HTR-8/SVneo (cell line): ENCODE measurements at regions not wholly inside any gene's neighbourhood (a gene's known extent, or its start where the extent isn't known, plus 50 kb on each side); places are given as distances from the start of the nearest gene placed in this dataset.
A peak's percentile ranks its signal among the peaks of the same experiment; 100 is the strongest.
"Not testable (repeated sequence)": the region's sequence is repeated elsewhere in the genome, so short reads cannot be mapped to it uniquely, and the experiment has no call there.

ENCODE experiments used
- DNase-seq: peaks from one replicate; pipeline ENCODE4 v3.0.0; 2011; ENCODE audit warnings: low spot score, mixed read lengths; ENCODE audit not compliant: insufficient read length
- FAIRE-seq: peaks from 2 replicates; lab custom pipeline; 2011; peaks lifted over from hg19 to GRCh38; lab: Jason Lieb, UNC

DNA sequence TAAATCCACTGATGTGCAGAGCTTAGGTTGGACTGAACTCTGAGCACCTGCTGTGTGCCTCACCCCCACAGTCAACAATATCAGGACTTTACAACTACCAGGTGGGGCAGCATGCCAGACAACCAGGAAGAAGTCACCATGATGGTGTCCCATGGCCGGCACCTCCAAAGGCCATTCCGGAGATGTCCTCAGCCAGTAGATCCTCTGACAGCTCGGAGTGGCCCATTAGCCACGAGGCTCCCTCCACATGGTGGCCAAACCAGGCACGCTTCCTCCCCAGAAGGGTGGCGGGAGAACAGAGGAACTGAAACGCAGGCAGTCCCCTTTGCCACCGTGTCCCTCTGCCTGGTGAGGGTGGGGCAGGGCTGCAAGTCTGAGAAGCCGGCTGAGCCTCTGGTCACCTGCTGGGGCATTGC is 390.0 kb downstream of the TNS3 start:
- FAIRE-seq, result no peak
- no peak for DNase-seq

DNA sequence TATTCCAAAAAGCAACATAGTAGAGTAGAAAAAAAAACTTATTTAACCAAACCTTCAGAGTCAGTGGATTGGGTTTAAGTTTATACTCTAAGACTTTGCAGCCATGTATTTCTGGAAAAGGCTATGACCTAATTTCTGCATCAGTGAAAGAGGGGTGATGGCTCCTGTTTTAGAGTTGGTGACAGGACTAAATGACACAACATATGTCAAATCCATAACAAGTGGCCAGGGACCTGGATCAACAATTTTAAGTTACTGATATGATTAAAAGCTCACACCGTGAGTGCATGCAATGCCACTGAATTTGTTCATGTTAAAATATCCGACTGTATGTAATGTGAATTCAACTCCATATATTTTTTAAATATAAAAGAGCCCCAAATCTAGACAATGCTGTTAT is 390.6 kb downstream of the TNS3 start:
- FAIRE-seq (no peak), DNase-seq (no peak)

DNA sequence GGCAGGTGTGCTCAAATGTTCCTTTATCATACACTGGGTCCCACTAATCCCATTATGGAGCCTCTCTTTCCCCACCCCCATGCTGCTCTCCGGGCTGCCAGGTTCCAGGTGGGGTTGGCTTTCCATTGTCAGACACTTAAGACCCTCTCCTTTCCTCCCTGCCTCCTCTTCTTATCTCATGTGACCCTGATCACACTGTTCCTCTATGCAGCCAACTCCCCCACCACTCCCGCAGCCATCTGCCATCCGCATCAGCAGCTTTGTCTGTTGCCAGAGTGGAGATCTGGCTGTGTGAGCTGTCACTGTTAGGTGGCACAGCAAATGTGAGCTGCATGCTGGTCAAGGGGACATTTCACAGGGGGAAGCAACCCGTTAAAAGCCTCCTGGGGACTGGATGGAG is 391.4 kb downstream of the TNS3 start:
- no peak for FAIRE-seq
- no peak for DNase-seq

DNA sequence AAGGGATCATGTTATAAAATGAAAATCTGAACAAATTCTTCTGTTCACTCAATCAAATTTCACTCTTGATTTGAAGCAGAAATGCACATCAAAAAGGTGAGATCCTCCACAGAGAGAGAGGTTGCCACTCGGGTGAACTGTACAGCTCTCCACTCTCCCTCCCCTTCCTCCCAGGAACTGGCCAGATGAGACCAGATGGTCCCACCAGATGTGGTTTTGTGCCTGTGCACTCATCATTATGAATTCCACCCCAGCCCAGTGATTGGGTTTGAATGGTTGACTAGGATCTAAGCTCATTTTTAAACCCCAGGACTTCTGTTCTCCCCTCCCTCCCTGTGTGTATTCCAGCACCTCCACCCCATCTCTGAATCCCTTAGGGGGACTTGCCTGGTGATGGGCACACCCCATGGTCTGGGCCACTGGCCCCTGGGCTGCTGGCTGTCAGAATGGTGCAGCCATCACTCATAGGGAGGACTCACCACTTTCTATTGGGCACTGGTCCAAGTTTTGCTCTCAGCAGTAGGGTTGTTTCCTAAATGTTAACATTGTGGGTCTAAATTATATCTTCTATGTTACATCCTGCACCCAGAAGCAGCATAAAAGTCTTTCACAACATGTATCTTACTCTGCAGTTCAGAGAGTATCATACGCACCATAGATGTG is 393.1 kb downstream of the TNS3 start:
- FAIRE-seq (no peak), DNase-seq (no peak)

DNA sequence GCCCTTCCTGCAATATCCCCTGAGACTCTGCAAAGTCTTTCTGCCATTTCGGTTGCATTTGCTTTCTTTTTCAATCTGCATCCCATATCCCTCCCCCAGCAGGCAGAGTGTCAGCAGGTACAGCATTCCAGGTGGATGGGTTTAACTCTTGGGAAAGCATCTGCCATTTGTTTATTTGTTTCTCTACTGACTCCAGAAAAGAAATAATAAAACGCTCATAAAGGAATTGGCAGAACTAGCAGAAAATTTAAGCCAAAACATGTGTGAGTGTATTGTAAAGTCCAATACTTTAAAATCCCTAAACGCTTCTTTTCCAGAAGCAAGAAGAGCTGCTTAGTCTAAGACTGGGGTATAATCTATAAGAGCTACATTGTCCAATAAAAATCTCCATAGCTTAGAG is 393.8 kb downstream of the TNS3 start:
- FAIRE-seq (no peak), DNase-seq (no peak)

DNA sequence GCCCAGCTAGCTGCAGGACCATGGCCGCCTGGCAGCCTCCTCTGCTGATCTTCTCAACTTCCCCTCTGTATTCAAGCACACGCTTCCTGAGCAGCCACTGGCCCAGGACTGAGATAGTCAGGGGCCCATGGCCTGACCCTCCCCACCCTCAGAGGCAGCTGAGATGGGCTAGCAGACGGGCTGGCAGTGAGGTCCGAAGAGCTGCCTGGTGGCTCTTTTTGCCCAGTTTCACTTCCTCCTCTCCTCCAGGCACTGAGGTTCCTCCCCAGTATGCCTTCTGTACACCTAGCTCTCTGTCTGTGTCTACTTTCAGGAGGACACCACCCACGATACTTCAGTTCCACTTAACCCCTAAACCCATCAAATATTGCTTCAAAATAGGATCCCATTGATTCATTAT is 395.6 kb downstream of the TNS3 start:
- DNase-seq (no peak), FAIRE-seq (no peak)

DNA sequence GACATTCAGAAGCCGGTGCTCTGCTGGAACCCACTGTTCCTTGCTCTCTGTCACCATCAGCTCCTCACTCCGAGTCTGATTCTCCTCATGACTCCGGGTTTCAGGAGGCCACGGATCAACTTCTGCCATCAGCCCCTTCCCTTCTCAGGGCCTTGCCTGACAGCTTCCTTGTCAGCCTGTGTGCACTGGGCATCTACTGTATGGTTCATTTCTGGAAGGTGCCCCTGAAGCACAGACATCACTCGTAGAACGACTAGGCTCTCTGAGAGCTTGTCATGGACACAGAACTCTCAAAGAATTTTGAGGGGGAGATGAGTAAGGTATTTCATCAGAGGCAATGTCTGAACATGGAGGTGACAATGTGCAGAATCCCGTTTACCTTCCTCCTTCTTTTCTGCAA is 396.1 kb downstream of the TNS3 start:
- DNase-seq (no peak), FAIRE-seq (no peak)

DNA sequence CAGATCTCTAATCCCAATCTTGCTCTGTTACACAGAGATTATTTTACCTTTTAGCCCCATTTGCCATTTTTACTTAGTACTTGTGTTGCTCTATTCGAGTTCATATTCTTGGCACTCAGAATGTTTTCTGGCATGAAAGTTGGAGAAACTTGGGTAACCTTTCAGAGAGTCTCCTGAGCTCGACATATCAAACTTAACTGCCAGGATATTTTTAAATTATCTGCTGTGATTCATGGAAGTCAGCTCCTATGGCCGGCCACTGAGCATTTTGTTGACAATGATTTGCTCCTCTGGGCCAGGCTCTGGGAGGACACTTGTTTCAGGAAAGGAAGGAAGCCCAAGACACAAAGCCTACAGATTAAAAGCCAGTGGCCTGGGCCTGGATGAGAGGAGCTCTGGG is 396.7 kb downstream of the TNS3 start:
- no peak for FAIRE-seq
- DNase-seq, result no peak

DNA sequence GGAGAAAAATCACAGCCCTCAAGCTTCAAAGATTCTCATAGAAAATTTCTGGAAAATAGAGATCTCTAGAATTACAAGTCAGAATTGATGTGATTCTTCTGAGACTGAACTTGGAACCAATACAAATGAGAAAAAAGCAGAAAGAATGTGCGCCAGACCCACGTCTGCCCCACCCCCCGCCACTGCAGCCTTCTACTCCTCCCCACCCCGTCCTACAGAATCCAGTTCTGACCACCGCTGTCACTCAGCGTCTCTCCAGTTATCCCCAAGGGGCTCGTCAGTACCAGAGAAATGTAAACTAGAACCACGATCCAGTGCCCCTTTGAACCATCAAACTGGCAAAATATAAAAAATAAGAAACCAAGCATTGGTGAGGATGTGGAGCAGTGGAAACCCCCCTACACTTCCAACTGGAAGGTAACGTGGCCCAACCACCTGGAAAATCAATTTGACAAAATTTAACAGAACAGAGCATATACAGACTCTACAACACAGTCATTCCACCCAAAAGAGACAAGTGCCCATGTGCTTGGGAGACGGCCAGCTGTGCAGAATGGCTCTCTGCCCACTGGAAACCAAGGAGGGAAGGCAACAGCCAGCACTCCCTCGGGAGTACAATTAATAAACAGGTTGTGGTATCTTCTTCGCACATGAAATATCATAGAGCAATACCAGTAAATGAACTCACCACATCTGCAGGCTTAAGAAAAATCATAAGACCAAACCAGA is 397.9 kb downstream of the TNS3 start:
- FAIRE-seq, result no peak
- no peak for DNase-seq

DNA sequence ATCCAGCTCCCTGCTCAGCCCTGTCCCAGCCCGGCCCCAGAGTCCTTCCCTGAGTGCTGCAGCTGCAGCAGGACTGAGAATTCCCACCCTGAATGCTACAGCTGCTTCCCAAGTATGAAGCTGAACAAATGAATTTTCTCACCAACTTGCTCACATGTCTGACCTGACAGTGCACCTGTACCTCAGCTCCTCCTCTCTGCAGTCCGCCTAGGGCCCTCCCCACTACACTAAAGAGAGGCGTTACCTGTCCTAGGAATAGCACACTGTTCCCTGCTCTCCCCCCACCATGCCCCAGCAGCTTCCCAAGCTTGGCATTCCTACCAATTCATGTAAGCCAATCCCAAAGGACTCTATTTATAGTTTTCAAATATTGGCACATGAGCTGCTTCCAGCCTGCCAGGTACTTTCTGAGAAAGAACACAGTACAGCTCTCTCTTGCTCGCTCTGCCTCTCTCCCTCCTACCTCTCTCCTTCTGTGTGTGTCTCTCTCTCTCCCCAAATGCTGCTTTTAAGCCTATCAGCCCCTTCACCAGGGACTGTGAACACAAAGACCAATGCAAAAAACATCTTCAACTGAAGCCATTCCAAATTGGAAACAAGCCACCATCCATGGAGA is 400.1 kb downstream of the TNS3 start:
- no peak for DNase-seq
- FAIRE-seq, result no peak

DNA sequence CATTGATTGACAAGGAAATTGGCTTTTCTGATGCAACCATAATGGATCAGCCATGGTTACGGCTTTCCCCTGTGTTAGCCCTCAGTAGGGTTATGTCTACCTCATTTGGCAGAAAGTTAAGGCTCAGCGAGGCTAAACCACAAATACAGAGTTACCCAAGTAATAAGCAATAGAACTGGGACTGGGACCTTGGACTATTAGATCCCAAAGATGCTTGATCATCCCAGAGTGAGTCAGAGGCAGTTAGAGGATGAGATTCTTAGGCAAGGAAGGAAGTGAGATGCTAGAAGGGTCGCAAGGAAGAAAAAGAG is 401.4 kb downstream of the TNS3 start:
- FAIRE-seq (no peak), DNase-seq (no peak)

DNA sequence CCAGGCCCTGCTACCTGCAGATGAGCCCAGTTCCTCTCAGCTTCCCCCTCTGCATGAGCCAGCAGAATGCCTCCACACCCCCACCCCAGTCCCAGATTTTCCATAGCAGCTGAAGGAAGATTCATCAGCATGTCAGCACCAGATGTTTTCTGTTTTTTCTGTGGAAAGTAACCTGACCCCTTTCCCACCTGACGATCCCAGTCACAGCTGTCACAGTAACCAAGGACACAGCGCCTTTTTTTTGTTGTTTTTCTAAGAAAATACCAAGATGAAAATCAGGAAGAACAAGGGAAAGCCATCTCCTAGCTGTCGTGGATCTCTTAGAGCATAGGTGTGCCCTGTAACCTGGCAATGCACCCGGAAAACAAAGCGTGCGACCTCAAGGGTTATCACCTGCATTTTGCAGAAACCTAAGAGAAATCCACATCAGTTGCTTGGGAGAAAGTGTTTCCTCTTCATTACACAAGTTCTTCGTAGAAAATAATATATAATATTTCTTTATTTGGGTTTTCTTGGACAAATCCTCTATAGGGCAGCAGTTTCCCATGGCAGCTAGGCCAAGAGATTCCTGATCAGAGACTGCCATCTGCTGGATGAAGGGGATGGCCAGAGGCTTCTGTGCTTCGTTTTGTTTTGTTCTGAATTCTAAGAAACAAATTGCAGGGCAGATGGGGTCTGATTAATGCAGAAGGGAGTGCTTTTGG is 401.9 kb downstream of the TNS3 start:
- no peak for FAIRE-seq
- peak; percentile 69 for DNase-seq

DNA sequence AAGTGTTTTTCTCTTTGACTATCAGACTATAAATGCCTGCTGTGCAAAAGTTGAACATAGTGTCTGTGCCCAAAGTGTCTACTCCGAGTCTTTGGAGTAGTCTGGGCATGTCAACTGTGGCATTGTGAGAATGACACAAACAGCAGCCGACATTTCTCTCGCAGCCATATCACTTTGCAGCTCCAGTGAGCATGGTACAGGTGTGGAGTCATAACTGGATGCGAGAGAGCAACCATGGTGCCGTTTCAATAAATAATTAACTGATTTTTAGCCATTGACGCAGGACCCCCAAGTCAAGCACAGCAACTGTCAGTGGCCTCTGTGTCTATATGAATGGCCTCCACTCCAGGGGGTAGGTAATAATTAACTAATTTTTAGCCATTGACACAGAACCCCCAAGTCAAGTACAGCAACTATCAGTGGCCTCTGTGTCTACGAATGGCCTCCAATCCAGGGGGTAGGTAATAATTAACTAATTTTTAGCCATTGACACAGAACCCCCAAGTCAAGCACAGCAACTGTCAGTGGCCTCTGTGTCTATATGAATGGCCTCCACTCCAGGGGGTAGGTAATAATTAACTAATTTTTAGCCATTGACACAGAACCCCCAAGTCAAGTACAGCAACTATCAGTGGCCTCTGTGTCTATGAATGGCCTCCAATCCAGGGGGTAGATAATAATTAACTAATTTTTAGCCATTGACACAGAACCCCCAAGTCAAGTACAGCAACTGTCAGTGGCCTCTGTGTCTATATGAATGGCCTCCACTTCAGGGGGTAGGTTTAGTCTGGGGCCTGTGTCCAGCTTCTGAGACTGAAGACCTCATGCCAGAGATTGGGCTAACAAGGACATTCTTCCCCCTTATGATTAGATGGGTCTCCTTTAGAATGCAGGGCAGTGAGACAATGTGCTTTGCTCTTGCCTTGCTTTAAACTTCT is 409.0 kb downstream of the TNS3 start:
- DNase-seq, FAIRE-seq: not testable (repeated sequence)

DNA sequence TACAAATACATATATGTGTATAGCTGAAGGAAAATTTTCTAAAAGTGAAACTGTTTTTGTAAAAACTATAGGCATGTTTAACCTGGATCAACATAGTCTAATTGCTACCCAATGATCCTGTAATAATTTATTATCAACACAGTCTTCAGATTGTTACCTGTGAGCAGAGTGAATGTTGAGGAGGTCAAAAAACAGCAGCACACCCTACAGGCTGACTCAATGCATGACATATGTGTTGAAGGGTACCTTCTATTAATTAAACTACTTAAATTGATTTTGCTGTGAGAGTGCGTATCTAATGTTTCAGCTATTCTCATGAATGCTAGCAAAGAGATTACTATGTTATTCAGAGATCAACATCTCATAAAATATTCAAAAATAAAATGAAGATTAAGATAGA is 411.4 kb downstream of the TNS3 start:
- DNase-seq (no peak), FAIRE-seq (no peak)

DNA sequence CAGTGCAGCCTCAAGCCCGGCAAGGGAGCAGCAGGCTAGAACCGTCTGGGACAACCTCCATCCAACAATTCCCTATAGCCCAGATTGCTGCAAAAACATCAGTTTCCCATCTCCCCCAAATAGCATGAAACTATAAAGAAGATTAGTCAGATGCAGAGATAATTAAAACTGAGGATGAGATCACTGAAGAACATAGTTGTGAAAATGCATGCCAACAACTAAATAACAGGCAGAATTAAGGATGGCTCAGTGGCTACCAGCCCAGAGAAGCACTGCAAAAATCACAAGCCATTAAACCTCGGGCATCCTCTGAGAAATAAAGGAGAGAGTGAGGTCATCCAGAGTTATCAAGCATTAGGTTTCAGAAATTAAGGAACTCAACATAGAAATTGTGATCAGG is 427.1 kb downstream of the TNS3 start:
- DNase-seq (no peak), FAIRE-seq (no peak)

DNA sequence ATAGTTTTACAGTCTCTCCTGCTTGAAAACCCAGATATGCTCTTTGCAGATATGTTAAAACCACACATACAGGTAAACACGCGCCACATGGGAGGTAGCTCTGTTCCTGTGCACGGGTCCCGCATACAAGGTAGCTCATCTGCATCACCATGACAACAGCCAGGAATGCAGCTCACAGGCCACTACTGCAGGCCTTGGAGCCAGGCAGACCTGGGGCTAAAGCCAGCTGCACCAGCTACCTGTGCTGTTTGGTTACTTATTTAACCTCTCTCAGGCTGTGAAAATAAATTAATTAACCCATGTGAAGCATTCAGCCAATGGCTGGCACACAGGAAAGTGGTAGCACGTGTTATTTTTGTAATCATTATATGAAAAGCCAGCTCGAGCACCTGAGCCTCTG is 428.3 kb downstream of the TNS3 start:
- DNase-seq (no peak), FAIRE-seq (peak; percentile 40)

DNA sequence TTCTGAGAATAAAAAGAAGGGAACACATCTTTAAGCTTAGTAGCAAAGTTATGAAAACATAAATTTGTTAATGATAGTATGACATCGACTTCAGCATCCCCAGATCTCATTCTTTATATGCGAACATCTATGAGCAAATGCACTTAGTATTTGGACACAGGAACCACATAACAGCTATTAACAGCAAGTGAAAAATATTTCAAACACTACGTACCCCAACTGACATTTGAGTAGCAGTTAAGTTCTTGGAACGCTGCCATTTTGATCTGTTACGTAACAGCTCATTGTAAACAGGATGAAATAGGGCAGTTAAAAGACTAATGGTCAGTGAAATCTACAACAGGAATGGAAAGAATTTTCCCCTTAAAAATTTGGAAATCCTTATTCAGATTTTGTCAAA is 428.9 kb downstream of the TNS3 start:
- peak; percentile 77 for FAIRE-seq
- peak; percentile 78 for DNase-seq

DNA sequence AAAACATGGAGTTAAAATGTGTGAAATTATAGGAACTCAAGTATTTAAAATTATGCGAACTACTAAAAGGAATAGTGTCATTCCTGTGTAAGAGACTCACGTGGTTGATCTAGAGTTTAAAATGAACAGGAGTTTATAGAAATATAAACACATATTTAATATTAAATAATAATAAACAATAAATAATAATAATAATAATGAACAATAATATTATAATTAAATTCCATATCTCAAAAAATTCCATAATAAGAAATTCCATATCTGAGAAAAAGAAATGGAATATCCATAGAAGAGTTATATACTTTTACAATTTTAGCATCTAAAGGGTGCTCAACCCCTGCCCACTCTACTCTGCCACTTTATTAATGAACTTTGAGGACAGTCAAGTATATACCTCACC is 429.6 kb downstream of the TNS3 start:
- FAIRE-seq, result no peak
- DNase-seq, result no peak

DNA sequence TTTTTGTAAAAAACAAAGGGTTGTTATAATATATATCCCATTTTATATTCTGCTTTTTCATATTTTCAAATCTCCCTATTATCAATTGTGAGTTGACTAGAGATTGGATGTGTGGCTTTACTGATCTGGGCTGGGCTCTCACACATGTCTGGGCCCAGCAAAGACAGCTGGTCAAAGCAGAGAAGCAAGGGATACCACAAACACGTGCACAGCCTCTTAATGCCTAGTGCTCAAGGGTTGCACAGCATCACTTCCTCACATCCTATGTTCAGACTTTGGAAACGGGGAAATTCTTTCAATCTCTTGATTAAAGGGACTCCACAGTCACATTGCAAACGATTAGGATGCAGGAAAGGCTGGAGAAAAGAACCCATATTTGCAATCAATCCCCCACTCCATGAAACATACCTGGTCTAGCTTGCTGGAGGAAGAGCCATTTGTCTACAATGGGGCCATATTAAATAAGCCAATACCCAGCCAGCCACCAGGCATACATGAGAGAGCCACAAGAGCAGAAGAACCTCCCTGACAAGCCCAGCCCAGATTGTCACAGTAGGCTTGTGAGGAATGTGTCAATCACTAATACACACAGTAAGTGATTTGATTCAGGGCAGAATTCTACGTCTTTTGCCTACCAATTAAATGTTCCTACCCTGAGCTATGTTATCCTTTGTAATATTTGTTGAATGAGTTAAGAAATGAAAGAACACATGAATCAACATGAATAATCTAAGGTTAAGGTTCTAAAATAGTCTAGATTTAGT is 431.2 kb downstream of the TNS3 start:
- DNase-seq, result no peak
- FAIRE-seq, result no peak
